ENCODE measurements at regions not wholly inside any gene's neighbourhood (a gene's known extent, or its start where the extent isn't known, plus 50 kb on each side); places are given as distances from the start of the nearest gene placed in this dataset.
"Not testable (repeated sequence)": the region's sequence is repeated elsewhere in the genome, so short reads cannot be mapped to it uniquely, and the experiment has no call there.

DNA sequence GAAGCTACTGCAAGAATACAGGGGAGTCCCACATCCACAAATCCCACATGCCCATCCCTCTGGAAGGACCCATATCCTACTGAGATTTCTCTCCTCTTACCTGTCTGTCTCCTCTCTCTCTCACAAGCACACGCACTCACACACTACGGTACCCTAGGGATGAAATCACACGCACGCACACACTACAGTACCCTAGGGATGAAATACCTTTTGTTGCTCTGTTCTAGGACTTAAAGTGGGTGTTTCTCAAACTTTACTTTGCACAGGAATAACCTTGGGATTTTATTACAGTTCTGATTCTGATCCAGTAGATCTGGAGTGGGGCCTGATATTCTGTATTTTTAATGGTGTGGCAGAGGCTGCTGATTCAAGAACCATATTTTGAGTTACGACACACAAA lies 622.2 kb upstream of the ZNF385D start:
- no peak overlapping the region for H3K27ac ChIP-seq
- TF ChIP-seq, protein P1, sequence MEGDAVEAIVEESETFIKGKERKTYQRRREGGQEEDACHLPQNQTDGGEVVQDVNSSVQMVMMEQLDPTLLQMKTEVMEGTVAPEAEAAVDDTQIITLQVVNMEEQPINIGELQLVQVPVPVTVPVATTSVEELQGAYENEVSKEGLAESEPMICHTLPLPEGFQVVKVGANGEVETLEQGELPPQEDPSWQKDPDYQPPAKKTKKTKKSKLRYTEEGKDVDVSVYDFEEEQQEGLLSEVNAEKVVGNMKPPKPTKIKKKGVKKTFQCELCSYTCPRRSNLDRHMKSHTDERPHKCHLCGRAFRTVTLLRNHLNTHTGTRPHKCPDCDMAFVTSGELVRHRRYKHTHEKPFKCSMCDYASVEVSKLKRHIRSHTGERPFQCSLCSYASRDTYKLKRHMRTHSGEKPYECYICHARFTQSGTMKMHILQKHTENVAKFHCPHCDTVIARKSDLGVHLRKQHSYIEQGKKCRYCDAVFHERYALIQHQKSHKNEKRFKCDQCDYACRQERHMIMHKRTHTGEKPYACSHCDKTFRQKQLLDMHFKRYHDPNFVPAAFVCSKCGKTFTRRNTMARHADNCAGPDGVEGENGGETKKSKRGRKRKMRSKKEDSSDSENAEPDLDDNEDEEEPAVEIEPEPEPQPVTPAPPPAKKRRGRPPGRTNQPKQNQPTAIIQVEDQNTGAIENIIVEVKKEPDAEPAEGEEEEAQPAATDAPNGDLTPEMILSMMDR (conservative IDR thresholded peaks at IDR 0.05): no peak

DNA sequence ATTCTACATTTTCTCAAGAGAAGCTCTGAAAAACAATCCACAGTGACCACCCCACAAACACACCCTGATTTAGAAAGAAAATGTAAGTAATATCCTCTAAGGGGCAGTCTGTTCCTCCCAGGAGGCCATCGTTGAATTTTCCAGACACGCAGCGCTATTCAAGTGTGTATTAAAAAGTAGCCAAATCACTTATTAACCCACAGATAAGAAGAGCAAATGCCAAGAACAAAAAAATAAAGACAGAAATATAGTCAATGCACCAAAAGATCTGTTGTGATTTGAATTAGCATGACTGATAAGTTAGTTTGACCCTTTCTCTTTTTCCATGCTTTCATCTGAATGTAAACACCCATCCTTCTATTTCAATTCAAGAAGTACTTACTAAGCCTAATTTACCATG lies 622.8 kb upstream of the ZNF385D start:
- TF ChIP-seq, protein P1 (conservative IDR thresholded peaks at IDR 0.05): no peak

DNA sequence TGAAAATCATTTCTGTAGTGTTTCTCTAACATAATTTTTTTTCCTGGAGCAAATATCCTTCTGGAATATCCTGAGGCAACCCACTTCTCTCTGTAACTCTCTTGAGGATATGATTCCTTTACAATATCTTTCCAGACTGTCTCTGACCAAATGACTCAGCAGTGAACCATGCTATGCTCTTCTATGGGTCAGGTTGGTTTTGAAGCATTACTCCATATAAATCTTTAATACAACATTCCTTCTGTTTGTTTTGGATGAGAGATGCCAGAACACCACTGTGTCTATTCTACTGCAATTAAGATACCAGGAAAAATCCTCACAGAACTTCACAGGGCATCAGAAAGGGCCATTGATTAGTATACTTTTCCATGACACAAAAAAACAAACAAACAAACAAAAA lies 626.4 kb upstream of the ZNF385D start:
- TF ChIP-seq, protein P1 (conservative IDR thresholded peaks at IDR 0.05): no peak
- no peak overlapping the region for H3K27ac ChIP-seq

More for the DNA sequence above, 622.8 kb upstream of the ZNF385D start:
- no peak overlapping the region for H3K27ac ChIP-seq

DNA sequence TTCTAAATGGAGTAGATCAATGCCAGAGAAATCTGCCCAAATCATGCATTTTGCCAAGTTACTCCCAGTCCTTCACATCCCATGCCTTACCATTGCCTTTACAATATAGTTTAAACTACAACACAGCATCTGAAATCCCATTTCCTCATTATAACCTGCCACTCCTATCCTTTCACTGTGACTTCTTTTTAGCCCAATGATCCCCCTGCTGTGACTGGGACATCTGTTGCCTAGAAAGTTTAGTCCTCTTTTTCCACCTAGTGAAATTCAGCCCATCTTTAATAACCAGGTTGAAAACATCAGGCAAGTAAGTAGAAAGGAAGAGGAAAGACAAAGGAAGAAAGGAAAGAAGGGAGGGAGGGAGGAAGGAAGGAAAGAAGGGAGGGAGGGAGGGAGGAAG lies 627.9 kb upstream of the ZNF385D start:
- TF ChIP-seq, protein P1 (conservative IDR thresholded peaks at IDR 0.05): no peak
- no peak overlapping the region for H3K27ac ChIP-seq

DNA sequence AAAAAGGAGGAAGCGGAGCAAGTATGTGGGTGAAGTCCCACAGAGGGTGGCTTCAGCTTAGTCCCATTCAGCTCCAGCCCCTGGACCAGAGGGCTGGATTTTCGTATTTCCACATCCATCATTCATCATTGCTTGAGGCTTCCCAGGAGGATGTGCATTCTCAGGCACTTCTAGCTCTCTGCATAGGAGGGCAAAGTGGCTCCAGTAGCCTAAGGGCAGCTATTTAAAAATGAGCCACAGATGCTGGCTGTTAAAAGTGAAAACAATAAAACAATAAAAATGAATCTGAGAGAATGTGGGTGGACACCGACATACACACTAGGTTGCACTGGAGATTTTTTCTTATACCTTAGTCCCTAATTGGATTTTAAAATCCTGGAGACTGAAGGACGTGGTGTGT lies 629.2 kb upstream of the ZNF385D start:
- H3K27ac ChIP-seq: no peak overlapping the region
- TF ChIP-seq, protein P1 (conservative IDR thresholded peaks at IDR 0.05): no peak

DNA sequence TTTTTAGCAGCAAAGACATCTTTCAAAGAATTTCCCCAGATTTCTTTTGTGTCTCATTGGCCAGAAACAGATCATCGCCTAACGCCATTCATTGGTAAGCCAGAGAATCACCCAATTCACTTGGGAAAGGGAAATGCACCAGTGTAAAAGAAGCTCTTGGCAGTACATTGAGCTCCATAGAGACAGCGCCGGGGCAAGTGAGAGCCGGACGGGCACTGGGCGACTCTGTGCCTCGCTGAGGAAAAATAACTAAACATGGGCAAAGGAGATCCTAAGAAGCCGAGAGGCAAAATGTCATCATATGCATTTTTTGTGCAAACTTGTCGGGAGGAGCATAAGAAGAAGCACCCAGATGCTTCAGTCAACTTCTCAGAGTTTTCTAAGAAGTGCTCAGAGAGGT lies 630.6 kb upstream of the ZNF385D start:
- not testable (repeated sequence) for H3K27ac ChIP-seq

DNA sequence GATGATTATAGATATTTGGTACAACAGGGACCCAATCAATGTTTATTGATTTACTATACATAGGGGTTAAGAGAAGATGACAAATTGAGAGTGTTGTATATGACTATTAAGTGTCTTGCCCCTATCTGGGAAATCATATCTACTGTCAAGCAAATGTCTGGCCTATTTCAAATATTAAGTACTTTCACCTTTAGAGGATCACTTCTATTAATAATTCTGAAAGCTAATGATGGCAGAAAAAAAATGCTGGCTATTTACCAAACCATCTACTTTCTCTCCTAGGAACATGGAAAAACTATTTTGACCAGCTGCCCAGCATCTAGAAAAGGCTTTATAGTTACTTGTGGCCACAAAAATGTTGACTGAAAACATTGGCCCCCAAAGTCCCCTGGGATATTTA lies 632.3 kb upstream of the ZNF385D start:
- H3K27ac ChIP-seq: no peak overlapping the region
- TF ChIP-seq, protein P1 (conservative IDR thresholded peaks at IDR 0.05): no peak

DNA sequence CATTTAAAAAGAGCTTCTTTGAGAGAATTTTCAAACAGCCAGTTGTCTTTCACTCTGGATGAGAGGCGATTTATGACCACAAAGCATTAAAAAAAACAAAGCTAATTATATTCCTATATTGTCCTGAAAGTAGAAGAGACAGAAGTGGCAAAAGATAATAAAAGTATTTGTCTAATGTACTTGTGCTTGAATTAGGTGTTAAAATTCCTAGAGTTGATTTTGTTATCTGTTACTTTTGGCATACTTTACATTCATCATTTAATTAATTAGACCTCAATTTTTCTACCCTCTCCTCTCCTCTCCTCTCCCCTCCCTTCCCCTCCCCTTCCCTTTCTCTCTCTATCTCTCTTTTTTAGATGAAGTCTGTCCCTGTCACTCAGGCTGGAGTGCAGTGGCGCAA lies 635.1 kb upstream of the ZNF385D start:
- H3K27ac ChIP-seq: no peak overlapping the region
- TF ChIP-seq, protein P1 (conservative IDR thresholded peaks at IDR 0.05): no peak
